GM19193 (cell line): ENCODE measurements at regions not wholly inside any gene's neighbourhood (a gene's known extent, or its start where the extent isn't known, plus 50 kb on each side); places are given as distances from the start of the nearest gene placed in this dataset.

Experiments used
- POLR2A ChIP-seq: IDR thresholded peaks from 4 replicates; pipeline ENCODE4 v1.6.1; 2011; ENCODE audit not compliant: insufficient read depth, insufficient read length; ENCODE audit errors: extremely low read depth

GRCh38 chr7:67917437-67917755 is 920.8 kb downstream of the TYW1 start:
- no peak for TF ChIP-seq POLR2A

GRCh38 chr7:67918158-67918557 is 921.5 kb downstream of the TYW1 start:
- TF ChIP-seq POLR2A, result no peak

DNA sequence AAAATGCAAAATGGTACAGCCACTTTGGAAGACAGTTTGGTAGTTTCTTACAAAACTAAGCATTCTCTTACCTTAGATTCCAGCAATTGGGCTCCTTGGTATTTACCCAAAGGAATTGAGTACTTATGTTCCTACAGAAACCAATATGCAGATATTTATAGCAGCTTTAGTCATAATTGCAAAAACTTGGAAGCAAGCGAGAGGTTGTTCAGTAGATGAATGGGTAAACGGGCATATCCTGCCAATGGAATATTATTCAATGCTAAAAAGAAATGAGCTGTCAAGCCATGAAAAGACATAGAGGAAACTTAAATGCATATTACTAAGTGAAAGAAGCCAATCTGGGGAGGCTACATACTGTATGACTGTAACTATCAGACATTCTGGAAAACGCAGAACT is 926.7 kb downstream of the TYW1 start:
- TF ChIP-seq POLR2A, result no peak

DNA sequence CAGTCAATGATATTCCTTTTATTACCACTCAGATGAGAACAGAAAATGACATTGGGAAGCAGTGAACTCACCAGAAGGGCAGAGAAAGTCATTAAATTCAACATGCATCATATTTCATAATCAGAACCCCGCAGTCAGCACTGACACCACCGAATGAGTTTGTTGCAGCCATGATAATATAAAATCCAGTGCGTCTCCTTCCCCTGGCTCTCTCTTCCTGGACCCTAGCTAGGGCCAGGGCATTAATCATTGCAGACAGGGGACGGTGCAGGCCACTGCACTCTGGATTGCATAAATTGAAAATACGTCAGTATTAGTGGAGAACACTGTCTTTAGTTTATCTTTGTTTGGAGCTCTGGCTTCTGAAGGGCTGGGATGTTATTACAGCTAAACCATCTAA is 931.5 kb downstream of the TYW1 start:
- TF ChIP-seq POLR2A, result no peak

- TF ChIP-seq POLR2A, result no peak
Observed at GRCh38 chr7:67940400-67940799, 943.8 kb downstream of the TYW1 start.

DNA sequence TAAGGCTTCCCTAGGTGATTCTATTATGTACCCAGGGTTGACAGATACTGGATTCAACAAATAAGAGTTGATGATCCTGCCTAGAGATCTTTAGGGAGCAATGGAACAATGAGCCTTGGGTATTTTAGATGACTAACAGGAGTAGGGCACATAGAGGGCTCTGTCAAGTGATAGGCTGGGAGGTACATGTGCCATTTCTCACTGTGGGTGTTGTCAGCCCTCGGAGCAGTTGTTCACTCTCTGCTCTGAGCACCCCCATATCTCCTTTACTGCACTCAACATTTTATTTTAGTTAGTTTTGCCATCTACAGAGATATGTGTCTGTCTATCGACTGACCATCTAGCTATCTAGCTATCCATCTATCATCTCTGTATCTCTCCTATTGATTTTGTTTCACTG is 950.6 kb downstream of the TYW1 start:
- TF ChIP-seq POLR2A, result no peak

DNA sequence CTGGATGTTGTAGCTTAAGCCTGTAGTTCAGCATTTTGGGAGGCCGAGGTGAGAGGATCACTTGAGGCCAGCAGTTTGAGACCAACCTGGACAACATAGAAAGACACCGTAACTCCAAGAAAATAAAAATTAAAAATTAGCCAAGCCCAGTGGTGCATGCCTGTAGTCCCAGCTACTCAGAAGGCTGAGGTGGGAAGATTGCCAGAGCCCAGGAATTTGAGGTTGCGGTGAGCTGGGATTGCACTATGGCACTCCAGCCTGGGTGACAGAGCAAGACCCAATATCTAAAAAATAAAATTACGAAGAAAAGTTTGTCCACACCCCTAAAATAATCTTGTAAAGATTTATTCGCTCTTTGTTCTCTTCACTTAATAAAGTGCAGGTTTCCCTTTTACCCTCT is 951.0 kb downstream of the TYW1 start:
- TF ChIP-seq POLR2A, result no peak

GRCh38 chr7:67950321-67951083 is 953.9 kb downstream of the TYW1 start:
- TF ChIP-seq POLR2A, result no peak

GRCh38 chr7:67955061-67955460 is 958.4 kb downstream of the TYW1 start:
- TF ChIP-seq POLR2A, result no peak

- no peak for TF ChIP-seq POLR2A
Observed at GRCh38 chr7:67962863-67963262, 966.2 kb downstream of the TYW1 start.

DNA sequence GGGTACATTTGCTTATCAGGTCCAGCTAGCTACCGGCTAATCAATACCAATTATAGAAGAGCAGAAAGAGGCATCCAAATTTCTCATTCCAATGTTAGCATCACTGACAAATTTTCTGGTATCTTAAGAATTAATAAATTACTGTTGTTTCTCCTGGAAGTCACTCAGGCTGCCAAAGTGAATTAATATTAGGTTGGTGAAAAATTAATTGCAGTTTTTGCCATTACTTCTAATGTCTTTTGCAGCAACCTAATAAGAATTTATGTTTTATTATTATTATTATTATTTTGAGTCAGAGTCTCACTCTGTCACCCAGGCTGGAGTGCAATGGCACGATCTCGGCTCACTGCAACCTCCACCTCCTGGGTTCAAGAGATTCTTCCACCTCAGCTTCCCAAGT is 979.9 kb downstream of the TYW1 start:
- TF ChIP-seq POLR2A, result no peak

GRCh38 chr7:67983486-67983885 is 986.9 kb downstream of the TYW1 start:
- TF ChIP-seq POLR2A, result no peak

DNA sequence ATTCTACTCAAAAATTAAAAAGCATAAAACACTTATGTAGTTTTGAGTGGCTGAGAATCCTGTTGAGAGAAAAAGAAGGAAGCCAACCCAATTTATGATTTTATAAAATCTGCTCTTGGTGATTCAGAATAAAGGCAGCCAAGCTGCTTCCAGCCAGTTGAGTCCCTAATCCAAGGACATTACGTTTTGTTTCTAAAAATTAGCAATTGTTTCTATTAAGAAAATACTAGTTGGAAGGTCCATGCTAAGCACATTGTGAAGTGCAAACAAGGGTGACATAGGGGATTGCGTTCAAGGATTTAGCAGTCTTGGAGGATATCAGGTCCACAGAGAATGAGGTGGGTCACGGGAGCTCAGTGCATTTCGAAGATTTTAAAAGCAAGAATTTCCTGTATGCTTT is 987.7 kb downstream of the TYW1 start:
- TF ChIP-seq POLR2A, result no peak

- TF ChIP-seq POLR2A, result no peak
Observed at GRCh38 chr7:67989142-67989541, 992.5 kb downstream of the TYW1 start.

- TF ChIP-seq POLR2A, result no peak
Observed at GRCh38 chr7:67990003-67990402, 993.4 kb downstream of the TYW1 start.

- no peak for TF ChIP-seq POLR2A
Observed at GRCh38 chr7:67990716-67991115, 994.1 kb downstream of the TYW1 start.

GRCh38 chr7:67992287-67992686 is 995.7 kb downstream of the TYW1 start:
- TF ChIP-seq POLR2A, result no peak
